ENCODE measurements at regions not wholly inside any gene's neighbourhood (a gene's known extent, or its start where the extent isn't known, plus 50 kb on each side); places are given as distances from the start of the nearest gene placed in this dataset.

GRCh38 chr16:54742436-54742835 is 188.2 kb upstream of the IRX5 start:
- TF ChIP-seq FOXP2 (optimal IDR thresholded peaks at IDR 0.05; ENCODE audit: borderline replicate concordance, extremely low read depth, extremely low read length, insufficient read depth) (no peak), POLR2AphosphoS5 (IDR thresholded peaks at IDR 0.05; ENCODE audit: low read depth, low read length) (no peak), SIN3A (IDR thresholded peaks at IDR 0.05; ENCODE audit: borderline replicate concordance, insufficient read depth, low read length) (no peak), TAF1 (IDR thresholded peaks at IDR 0.05; ENCODE audit: borderline replicate concordance, insufficient read depth, low read length) (no peak)
- TF ChIP-seq, protein P1, sequence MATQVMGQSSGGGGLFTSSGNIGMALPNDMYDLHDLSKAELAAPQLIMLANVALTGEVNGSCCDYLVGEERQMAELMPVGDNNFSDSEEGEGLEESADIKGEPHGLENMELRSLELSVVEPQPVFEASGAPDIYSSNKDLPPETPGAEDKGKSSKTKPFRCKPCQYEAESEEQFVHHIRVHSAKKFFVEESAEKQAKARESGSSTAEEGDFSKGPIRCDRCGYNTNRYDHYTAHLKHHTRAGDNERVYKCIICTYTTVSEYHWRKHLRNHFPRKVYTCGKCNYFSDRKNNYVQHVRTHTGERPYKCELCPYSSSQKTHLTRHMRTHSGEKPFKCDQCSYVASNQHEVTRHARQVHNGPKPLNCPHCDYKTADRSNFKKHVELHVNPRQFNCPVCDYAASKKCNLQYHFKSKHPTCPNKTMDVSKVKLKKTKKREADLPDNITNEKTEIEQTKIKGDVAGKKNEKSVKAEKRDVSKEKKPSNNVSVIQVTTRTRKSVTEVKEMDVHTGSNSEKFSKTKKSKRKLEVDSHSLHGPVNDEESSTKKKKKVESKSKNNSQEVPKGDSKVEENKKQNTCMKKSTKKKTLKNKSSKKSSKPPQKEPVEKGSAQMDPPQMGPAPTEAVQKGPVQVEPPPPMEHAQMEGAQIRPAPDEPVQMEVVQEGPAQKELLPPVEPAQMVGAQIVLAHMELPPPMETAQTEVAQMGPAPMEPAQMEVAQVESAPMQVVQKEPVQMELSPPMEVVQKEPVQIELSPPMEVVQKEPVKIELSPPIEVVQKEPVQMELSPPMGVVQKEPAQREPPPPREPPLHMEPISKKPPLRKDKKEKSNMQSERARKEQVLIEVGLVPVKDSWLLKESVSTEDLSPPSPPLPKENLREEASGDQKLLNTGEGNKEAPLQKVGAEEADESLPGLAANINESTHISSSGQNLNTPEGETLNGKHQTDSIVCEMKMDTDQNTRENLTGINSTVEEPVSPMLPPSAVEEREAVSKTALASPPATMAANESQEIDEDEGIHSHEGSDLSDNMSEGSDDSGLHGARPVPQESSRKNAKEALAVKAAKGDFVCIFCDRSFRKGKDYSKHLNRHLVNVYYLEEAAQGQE (IDR thresholded peaks at IDR 0.05; ENCODE audit: insufficient read depth in 1 of 2, low read depth in 2 of 2, low read length in 2 of 2), result no peak

- TF ChIP-seq, protein P1 (IDR thresholded peaks at IDR 0.05; ENCODE audit: insufficient read depth in 1 of 2, low read depth in 2 of 2, low read length in 2 of 2), result no peak
- TF ChIP-seq FOXP2 (optimal IDR thresholded peaks at IDR 0.05; ENCODE audit: borderline replicate concordance, extremely low read depth, extremely low read length, insufficient read depth) (no peak), POLR2AphosphoS5 (IDR thresholded peaks at IDR 0.05; ENCODE audit: low read depth, low read length) (no peak), SIN3A (IDR thresholded peaks at IDR 0.05; ENCODE audit: borderline replicate concordance, insufficient read depth, low read length) (no peak), TAF1 (IDR thresholded peaks at IDR 0.05; ENCODE audit: borderline replicate concordance, insufficient read depth, low read length) (no peak)
These were observed 191.3 kb upstream of the IRX5 start for GRCh38 chr16:54739381-54739780.

GRCh38 chr16:54734156-54734555 is 196.5 kb upstream of the IRX5 start:
- TF ChIP-seq SIN3A (IDR thresholded peaks at IDR 0.05; ENCODE audit: borderline replicate concordance, insufficient read depth, low read length) (no peak), TAF1 (IDR thresholded peaks at IDR 0.05; ENCODE audit: borderline replicate concordance, insufficient read depth, low read length) (no peak), FOXP2 (optimal IDR thresholded peaks at IDR 0.05; ENCODE audit: borderline replicate concordance, extremely low read depth, extremely low read length, insufficient read depth) (no peak), POLR2AphosphoS5 (IDR thresholded peaks at IDR 0.05; ENCODE audit: low read depth, low read length) (no peak)
- TF ChIP-seq, protein P1 (IDR thresholded peaks at IDR 0.05; ENCODE audit: insufficient read depth in 1 of 2, low read depth in 2 of 2, low read length in 2 of 2), result no peak

- TF ChIP-seq FOXP2 (optimal IDR thresholded peaks at IDR 0.05; ENCODE audit: borderline replicate concordance, extremely low read depth, extremely low read length, insufficient read depth), result no peak
- TF ChIP-seq TAF1 (IDR thresholded peaks at IDR 0.05; ENCODE audit: borderline replicate concordance, insufficient read depth, low read length), result no peak
- no peak for TF ChIP-seq POLR2AphosphoS5 (IDR thresholded peaks at IDR 0.05; ENCODE audit: low read depth, low read length)
- TF ChIP-seq, protein P1 (IDR thresholded peaks at IDR 0.05; ENCODE audit: insufficient read depth in 1 of 2, low read depth in 2 of 2, low read length in 2 of 2), result no peak
- TF ChIP-seq SIN3A (IDR thresholded peaks at IDR 0.05; ENCODE audit: borderline replicate concordance, insufficient read depth, low read length), result no peak
These were observed 206.2 kb upstream of the IRX5 start for GRCh38 chr16:54724346-54724925.
